ENCODE measurements at regions not wholly inside any gene's neighbourhood (a gene's known extent, or its start where the extent isn't known, plus 50 kb on each side); places are given as distances from the start of the nearest gene placed in this dataset.

- no peaks in the 10 kb centered on the region for H3K4me1 ChIP-seq (ENCODE audit: insufficient read depth, low read length)
- no peaks in the 10 kb centered on the region for H3K36me3 ChIP-seq (ENCODE audit: insufficient read depth, low read length)
- H3K9ac ChIP-seq (ENCODE audit: low read depth, low read length) = no peak overlapping the region
- no peaks in the 10 kb centered on the region for H3K9me3 ChIP-seq (ENCODE audit: control insufficient read depth, insufficient read depth, low read length)
Observed at GRCh38 chr21:16304174-16305095, 574.7 kb downstream of the USP25 start.

GRCh38 chr21:16305686-16306085 is 575.9 kb downstream of the USP25 start:
- no peaks in the 10 kb centered on the region for H3K36me3 ChIP-seq (ENCODE audit: insufficient read depth, low read length)
- no peak overlapping the region for H3K9ac ChIP-seq (ENCODE audit: low read depth, low read length)
- H3K4me1 ChIP-seq (ENCODE audit: insufficient read depth, low read length) = no peaks in the 10 kb centered on the region
- no peaks in the 10 kb centered on the region for H3K9me3 ChIP-seq (ENCODE audit: control insufficient read depth, insufficient read depth, low read length)

DNA sequence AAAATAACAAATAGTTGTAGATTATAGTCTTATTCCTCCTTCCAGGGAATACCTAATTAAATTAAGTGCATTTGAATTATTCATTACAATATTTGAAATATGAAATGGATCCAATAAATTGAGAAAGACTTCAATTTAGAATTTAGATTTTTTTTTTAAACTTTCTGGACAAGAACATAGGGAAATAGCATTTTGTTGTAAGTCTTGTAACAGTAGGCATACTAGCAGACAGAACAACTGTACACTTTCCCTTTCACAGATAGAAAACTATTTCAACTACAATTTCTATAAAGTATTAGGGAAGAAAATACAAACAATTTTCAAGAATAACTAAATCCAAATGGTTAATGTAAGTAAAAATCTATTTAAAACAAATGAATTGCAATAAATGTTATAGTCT is 577.5 kb downstream of the USP25 start:
- no peaks in the 10 kb centered on the region for H3K36me3 ChIP-seq (ENCODE audit: insufficient read depth, low read length)
- no peaks in the 10 kb centered on the region for H3K9me3 ChIP-seq (ENCODE audit: control insufficient read depth, insufficient read depth, low read length)
- H3K4me1 ChIP-seq (ENCODE audit: insufficient read depth, low read length) = no peaks in the 10 kb centered on the region
- H3K9ac ChIP-seq (ENCODE audit: low read depth, low read length) = no peak overlapping the region

- H3K9ac ChIP-seq (ENCODE audit: low read depth, low read length) = no peak overlapping the region
- no peaks in the 10 kb centered on the region for H3K9me3 ChIP-seq (ENCODE audit: control insufficient read depth, insufficient read depth, low read length)
- H3K4me1 ChIP-seq (ENCODE audit: insufficient read depth, low read length) = no peaks in the 10 kb centered on the region
- no peaks in the 10 kb centered on the region for H3K36me3 ChIP-seq (ENCODE audit: insufficient read depth, low read length)
Observed at GRCh38 chr21:16308269-16308668, 578.5 kb downstream of the USP25 start.

DNA sequence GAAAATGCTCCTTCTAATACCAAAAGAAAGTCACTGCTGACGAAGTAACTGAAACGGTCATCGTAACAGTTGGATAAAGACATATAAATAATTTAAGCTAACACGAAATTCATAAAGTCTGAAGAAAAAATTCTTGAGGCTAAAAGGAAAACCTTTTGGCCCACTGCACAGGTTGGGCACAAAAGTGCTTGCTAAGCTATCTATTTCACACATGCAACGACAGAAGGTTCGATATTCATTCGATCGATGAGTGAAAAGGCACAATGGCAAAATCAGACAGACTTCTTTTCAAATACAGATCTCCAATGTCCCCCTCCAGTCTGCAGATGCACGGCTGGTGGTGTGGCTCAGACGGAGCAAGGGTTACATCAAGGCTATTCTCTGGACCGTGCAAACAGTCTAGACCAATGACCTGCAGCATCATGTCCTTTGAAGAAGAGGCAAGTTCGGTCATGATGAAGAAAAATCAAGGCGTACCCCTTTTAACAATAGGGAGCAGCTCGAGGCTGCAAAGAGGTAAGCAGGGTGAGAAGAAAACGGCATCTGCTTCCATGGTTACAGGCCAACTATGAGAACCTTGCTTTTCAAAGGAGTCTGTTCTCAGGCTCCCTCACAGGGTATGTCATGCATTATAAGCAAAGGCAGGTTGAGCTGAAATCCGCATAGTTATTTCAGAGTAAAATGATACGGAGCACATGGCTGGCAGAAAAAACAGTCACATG is 579.6 kb downstream of the USP25 start:
- no peaks in the 10 kb centered on the region for H3K36me3 ChIP-seq (ENCODE audit: insufficient read depth, low read length)
- H3K9me3 ChIP-seq (ENCODE audit: control insufficient read depth, insufficient read depth, low read length) = no peaks in the 10 kb centered on the region
- H3K9ac ChIP-seq (ENCODE audit: low read depth, low read length) = no peak overlapping the region
- no peaks in the 10 kb centered on the region for H3K4me1 ChIP-seq (ENCODE audit: insufficient read depth, low read length)

- no peak overlapping the region for H3K9ac ChIP-seq (ENCODE audit: low read depth, low read length)
- H3K4me1 ChIP-seq (ENCODE audit: insufficient read depth, low read length) = no peaks in the 10 kb centered on the region
- no peaks in the 10 kb centered on the region for H3K36me3 ChIP-seq (ENCODE audit: insufficient read depth, low read length)
- no peaks in the 10 kb centered on the region for H3K9me3 ChIP-seq (ENCODE audit: control insufficient read depth, insufficient read depth, low read length)
Observed at GRCh38 chr21:16310176-16310575, 580.4 kb downstream of the USP25 start.

DNA sequence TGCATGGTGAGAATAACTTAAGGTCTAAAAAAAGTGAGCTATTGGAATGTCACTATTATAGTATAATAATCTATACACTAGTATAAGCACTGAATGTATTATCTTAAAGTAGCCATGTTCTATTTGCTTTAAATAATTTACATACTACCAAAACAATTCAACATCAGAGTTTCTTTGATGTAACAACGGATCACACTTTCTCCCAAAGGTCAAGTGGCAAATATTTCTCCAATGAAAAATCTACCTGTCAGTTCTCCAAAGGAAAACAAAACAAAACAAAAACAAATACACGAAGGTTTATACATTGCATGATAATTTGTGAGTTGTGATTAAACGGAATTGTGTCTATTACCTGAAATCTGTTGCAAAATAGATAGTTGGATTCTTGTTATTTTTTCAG is 581.4 kb downstream of the USP25 start:
- no peaks in the 10 kb centered on the region for H3K9me3 ChIP-seq (ENCODE audit: control insufficient read depth, insufficient read depth, low read length)
- no peaks in the 10 kb centered on the region for H3K36me3 ChIP-seq (ENCODE audit: insufficient read depth, low read length)
- no peaks in the 10 kb centered on the region for H3K4me1 ChIP-seq (ENCODE audit: insufficient read depth, low read length)
- H3K9ac ChIP-seq (ENCODE audit: low read depth, low read length) = no peak overlapping the region

DNA sequence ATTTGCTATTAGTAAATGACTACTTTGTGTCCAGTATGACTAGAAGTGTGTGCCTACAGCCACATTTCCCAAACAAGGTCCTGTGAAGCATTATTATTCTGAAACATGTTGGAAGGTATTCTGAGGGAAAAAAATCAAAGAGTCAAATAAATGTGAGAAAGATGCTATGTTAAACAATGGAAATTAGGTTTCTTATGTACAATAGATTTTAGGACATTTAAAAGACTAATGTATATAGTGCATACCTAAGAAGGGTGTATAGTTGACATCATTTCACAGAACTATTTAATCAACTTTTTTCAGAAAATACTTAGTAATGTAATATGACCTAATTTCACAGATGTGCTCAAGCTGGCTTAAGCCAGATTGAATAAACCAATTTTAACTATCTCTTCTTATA is 582.5 kb downstream of the USP25 start:
- Histone ChIP-seq H3K4me1 (ENCODE audit: insufficient read depth, low read length) (no peaks in the 10 kb centered on the region), H3K9me3 (ENCODE audit: control insufficient read depth, insufficient read depth, low read length) (no peaks in the 10 kb centered on the region), H3K36me3 (ENCODE audit: insufficient read depth, low read length) (no peaks in the 10 kb centered on the region)

DNA sequence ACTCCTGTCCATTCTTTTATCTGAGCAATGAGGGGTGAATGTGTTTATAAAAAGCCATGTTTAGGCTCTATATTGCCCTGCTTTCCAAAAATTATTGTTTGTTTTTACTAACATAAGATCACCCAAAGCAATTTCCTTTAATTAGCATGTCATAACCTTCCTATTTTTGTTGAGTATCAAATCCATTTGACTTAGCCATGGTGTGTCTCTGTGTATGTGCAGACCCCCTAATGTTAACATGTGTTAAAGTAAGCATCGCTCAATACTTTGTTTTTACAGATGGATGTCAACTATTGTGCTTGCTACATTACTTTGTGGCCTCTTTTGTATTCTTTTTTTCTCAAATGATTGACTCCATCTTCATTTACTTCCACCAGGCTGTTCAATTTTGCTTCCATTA is 585.4 kb downstream of the USP25 start:
- Histone ChIP-seq H3K36me3 (ENCODE audit: insufficient read depth, low read length) (no peaks in the 10 kb centered on the region), H3K9me3 (ENCODE audit: control insufficient read depth, insufficient read depth, low read length) (no peaks in the 10 kb centered on the region), H3K9ac (ENCODE audit: low read depth, low read length) (no peak overlapping the region), H3K4me1 (ENCODE audit: insufficient read depth, low read length) (no peaks in the 10 kb centered on the region)

More for the DNA sequence above, 582.5 kb downstream of the USP25 start:
- no peak overlapping the region for H3K9ac ChIP-seq (ENCODE audit: low read depth, low read length)

- Histone ChIP-seq H3K9me3 (ENCODE audit: control insufficient read depth, insufficient read depth, low read length) (no peaks in the 10 kb centered on the region), H3K9ac (ENCODE audit: low read depth, low read length) (no peak overlapping the region), H3K4me1 (ENCODE audit: insufficient read depth, low read length) (no peaks in the 10 kb centered on the region), H3K36me3 (ENCODE audit: insufficient read depth, low read length) (no peaks in the 10 kb centered on the region)
Observed at GRCh38 chr21:16318651-16319300, 589.0 kb downstream of the USP25 start.

GRCh38 chr21:16320110-16320509 is 590.3 kb downstream of the USP25 start:
- H3K4me1 ChIP-seq (ENCODE audit: insufficient read depth, low read length) = no peaks in the 10 kb centered on the region
- no peaks in the 10 kb centered on the region for H3K9me3 ChIP-seq (ENCODE audit: control insufficient read depth, insufficient read depth, low read length)
- H3K9ac ChIP-seq (ENCODE audit: low read depth, low read length) = no peak overlapping the region
- H3K36me3 ChIP-seq (ENCODE audit: insufficient read depth, low read length) = no peaks in the 10 kb centered on the region

- H3K9me3 ChIP-seq (ENCODE audit: control insufficient read depth, insufficient read depth, low read length) = no peaks in the 10 kb centered on the region
- H3K9ac ChIP-seq (ENCODE audit: low read depth, low read length) = no peak overlapping the region
- H3K36me3 ChIP-seq (ENCODE audit: insufficient read depth, low read length) = no peaks in the 10 kb centered on the region
- no peaks in the 10 kb centered on the region for H3K4me1 ChIP-seq (ENCODE audit: insufficient read depth, low read length)
Observed at GRCh38 chr21:16322454-16322853, 592.7 kb downstream of the USP25 start.

GRCh38 chr21:16323596-16323995 is 593.8 kb downstream of the USP25 start:
- Histone ChIP-seq H3K4me1 (ENCODE audit: insufficient read depth, low read length) (no peaks in the 10 kb centered on the region), H3K9me3 (ENCODE audit: control insufficient read depth, insufficient read depth, low read length) (no peaks in the 10 kb centered on the region)

GRCh38 chr21:16324630-16325029 is 594.8 kb downstream of the USP25 start:
- no peak overlapping the region for H3K9ac ChIP-seq (ENCODE audit: low read depth, low read length)
- no peaks in the 10 kb centered on the region for H3K9me3 ChIP-seq (ENCODE audit: control insufficient read depth, insufficient read depth, low read length)
- no peaks in the 10 kb centered on the region for H3K36me3 ChIP-seq (ENCODE audit: insufficient read depth, low read length)
- no peaks in the 10 kb centered on the region for H3K4me1 ChIP-seq (ENCODE audit: insufficient read depth, low read length)

More at GRCh38 chr21:16323596-16323995, 593.8 kb downstream of the USP25 start:
- H3K36me3 ChIP-seq (ENCODE audit: insufficient read depth, low read length) = no peaks in the 10 kb centered on the region
- no peak overlapping the region for H3K9ac ChIP-seq (ENCODE audit: low read depth, low read length)

All from ES-I3 (cell line).